IMR-90 (cell line): ENCODE measurements at regions not wholly inside any gene's neighbourhood (a gene's known extent, or its start where the extent isn't known, plus 50 kb on each side); places are given as distances from the start of the nearest gene placed in this dataset.

Experiments
- ATAC-seq: fragments of 200-7000 bp; cut with Tn5 transposase; 2 replicates; pipeline ENCODE4 v1.9.1; 2020; ENCODE audit warnings: low read depth, mild to moderate bottlenecking, moderate library complexity
- BruUV-seq: library from RNA; stranded (reverse); fragments of 400-500 nt; replicated peaks from 2 replicates; lab custom pipeline; 2021; lab: Mats Ljungman, UMichigan
- CTCF ChIA-PET: fragments of 300-600 bp; formaldehyde crosslinking; extraction: SDS; loops from one replicate; lab custom pipeline; 2021; ENCODE audit warnings: antibody characterized with exemption; lab: Yijun Ruan, JAX
- POLR2A ChIA-PET: fragments of 300-600 bp; sonication (Branson Sonifier 250); formaldehyde crosslinking; loops from one replicate; lab custom pipeline; 2022; ENCODE audit warnings: antibody characterized with exemption; ENCODE audit not compliant: unreplicated experiment; lab: Charles Lee
- DNase-seq: peaks from one replicate; pipeline ENCODE4 v3.0.0; 2013
- H2AFZ ChIP-seq: replicated peaks from 2 replicates; pipeline ENCODE3; 2013; ENCODE audit warnings: low read length, mild to moderate bottlenecking; ENCODE audit not compliant: poor library complexity
- H2AK5ac ChIP-seq: 2 replicates; pipeline ENCODE4 v1.6.1; 2013; ENCODE audit warnings: low read depth, low read length, inconsistent platforms
- H2AK9ac ChIP-seq: replicated peaks from 2 replicates; pipeline ENCODE3; 2013; ENCODE audit warnings: mild to moderate bottlenecking, low read depth, low read length, moderate library complexity; ENCODE audit not compliant: poor library complexity
- H2BK120ac ChIP-seq: 2 replicates; pipeline ENCODE4 v1.6.1; 2013; ENCODE audit warnings: low read depth, low read length, inconsistent platforms
- H2BK15ac ChIP-seq: 3 replicates; pipeline ENCODE4 v1.6.1; 2013; ENCODE audit warnings: low read depth, low read length, inconsistent platforms
- H2BK20ac ChIP-seq: 2 replicates; pipeline ENCODE4 v1.6.1; 2013; ENCODE audit warnings: low read depth, mild to moderate bottlenecking, inconsistent platforms, low read length, moderate library complexity
- H2BK5ac ChIP-seq: 2 replicates; pipeline ENCODE4 v1.6.1; 2013; ENCODE audit warnings: mild to moderate bottlenecking, low read depth, low read length, inconsistent platforms; ENCODE audit not compliant: poor library complexity, severe bottlenecking
- H3K14ac ChIP-seq: replicated peaks from 2 replicates; pipeline ENCODE4 v1.6.1; 2013; ENCODE audit warnings: low read depth, low read length, inconsistent platforms
- H3K18ac ChIP-seq: 2 replicates; pipeline ENCODE4 v1.6.1; 2013; ENCODE audit warnings: low read depth, low read length, control low read depth
- H3K23ac ChIP-seq: 2 replicates; pipeline ENCODE4 v1.6.1; 2013; ENCODE audit warnings: low read depth, low read length, inconsistent platforms
- H3K27ac ChIP-seq: 2 replicates; pipeline ENCODE4 v1.5.1; 2013; ENCODE audit warnings: mild to moderate bottlenecking, control low read depth, low read length; ENCODE audit not compliant: insufficient read depth
- H3K27me3 ChIP-seq: 2 replicates; pipeline ENCODE4 v1.6.1; 2013; ENCODE audit warnings: low read length; ENCODE audit not compliant: control insufficient read depth, insufficient read depth
- H3K36me3 ChIP-seq: 2 replicates; pipeline ENCODE4 v1.6.1; 2013; ENCODE audit warnings: low read length, mixed read lengths; ENCODE audit not compliant: control insufficient read depth, insufficient read depth
- H3K4ac ChIP-seq: 2 replicates; pipeline ENCODE4 v1.6.1; 2013; ENCODE audit warnings: low read depth, low read length, inconsistent platforms
- H3K4me1 ChIP-seq: 2 replicates; pipeline ENCODE4 v1.6.1; 2013; ENCODE audit warnings: low read length, mixed read lengths; ENCODE audit not compliant: control insufficient read depth, insufficient read depth
- H3K4me2 ChIP-seq: 2 replicates; pipeline ENCODE4 v1.6.1; 2013; ENCODE audit warnings: low read depth, mild to moderate bottlenecking, control low read depth, low read length, moderate library complexity
- H3K4me3 ChIP-seq: 2 replicates; pipeline ENCODE4 v1.5.1; 2013; ENCODE audit warnings: low read depth, mild to moderate bottlenecking, control low read depth, low read length, moderate library complexity; ENCODE audit not compliant: insufficient read depth
- H3K56ac ChIP-seq: 2 replicates; pipeline ENCODE4 v1.6.1; 2013; ENCODE audit warnings: low read length, inconsistent platforms; ENCODE audit not compliant: insufficient read depth; ENCODE audit errors: extremely low read depth
- H3K79me1 ChIP-seq, 2 experiments: 2 replicates each; pipeline ENCODE4 v1.6.1; 2013; ENCODE audit warnings: low read length in 2 of 2, inconsistent platforms in 1 of 2, low read depth in 1 of 2
- H3K9ac ChIP-seq: 2 replicates; pipeline ENCODE4 v1.6.1; 2013; ENCODE audit warnings: low read depth, low read length, control low read depth
- H3K9me1 ChIP-seq: 2 replicates; pipeline ENCODE4 v1.6.1; 2013; ENCODE audit warnings: low read length, inconsistent platforms; ENCODE audit not compliant: insufficient read depth
- H3K9me3 ChIP-seq: 2 replicates; pipeline ENCODE4 v1.6.1; 2013; ENCODE audit warnings: low read length; ENCODE audit not compliant: control insufficient read depth, insufficient read depth
- H4K20me1 ChIP-seq: 2 replicates; pipeline ENCODE4 v1.6.1; 2013; ENCODE audit warnings: low read length, inconsistent platforms; ENCODE audit not compliant: insufficient read depth
- H4K5ac ChIP-seq: 2 replicates; pipeline ENCODE4 v1.6.1; 2013; ENCODE audit warnings: mild to moderate bottlenecking, low read depth, low read length, control low read depth
- H4K8ac ChIP-seq, 2 experiments: 2 replicates each; pipeline ENCODE4 v1.6.1; 2013; ENCODE audit warnings: low read depth in 2 of 2, low read length in 2 of 2, control low read depth in 1 of 2, inconsistent platforms in 1 of 2
- H4K91ac ChIP-seq: 2 replicates; pipeline ENCODE4 v1.6.1; 2013; ENCODE audit warnings: low read depth, low read length, inconsistent platforms; ENCODE audit not compliant: insufficient read depth
- ELK1 ChIP-seq: fragments of 150-350 bp; IDR thresholded peaks from 2 replicates; pipeline ENCODE4 v1.6.1; 2016; ENCODE audit warnings: low read depth, mild to moderate bottlenecking, low read length, moderate library complexity, borderline replicate concordance
- FOS ChIP-seq: fragments of 150-350 bp; IDR thresholded peaks from 2 replicates; pipeline ENCODE4 v1.6.1; 2016; ENCODE audit warnings: low read depth, low read length
- MAFK ChIP-seq: IDR thresholded peaks from 2 replicates; pipeline ENCODE4 v1.6.1; 2012; ENCODE audit warnings: low read depth, low read length, improper control_type of control experiment
- MAZ ChIP-seq: IDR thresholded peaks from 2 replicates; pipeline ENCODE4 v1.6.1; 2012; ENCODE audit warnings: low read depth, mild to moderate bottlenecking, low read length, improper control_type of control experiment, moderate library complexity, borderline replicate concordance
- MXI1 ChIP-seq: IDR thresholded peaks from 2 replicates; pipeline ENCODE4 v1.6.1; 2012; ENCODE audit warnings: low read depth, mild to moderate bottlenecking, low read length, moderate library complexity, borderline replicate concordance
- POLR2A ChIP-seq: IDR thresholded peaks from 2 replicates; pipeline ENCODE4 v1.6.1; 2012; ENCODE audit warnings: mild to moderate bottlenecking, low read depth, low read length
- RAD21 ChIP-seq: IDR thresholded peaks from 2 replicates; pipeline ENCODE4 v1.6.1; 2012; ENCODE audit warnings: low read length, improper control_type of control experiment
- RFX5 ChIP-seq: IDR thresholded peaks from 2 replicates; pipeline ENCODE4 v1.8.0; 2012; ENCODE audit warnings: low read depth, mild to moderate bottlenecking, low read length, moderate library complexity
- SMC3 ChIP-seq: fragments of 150-350 bp; IDR thresholded peaks from 2 replicates; pipeline ENCODE4 v1.6.1; 2016; ENCODE audit warnings: low read depth, mild to moderate bottlenecking, antibody characterized with exemption, low read length, moderate library complexity
- whole genome bisulfite sequencing, 2 experiments: methylation state at CpG; one replicate each; pipeline versions ENCODE4 v1.1.5 to v1.1.7; 2013; ENCODE audit warnings: missing lambda C conversion rate in 2 of 2; ENCODE audit not compliant: insufficient read length in 1 of 2; ENCODE audit errors: extremely low coverage in 2 of 2; 5-methylcytosine and 5-hydroxymethylcytosine counted together
- dilution Hi-C: fragments of 300-500 bp; cut with HindIII; formaldehyde crosslinking; loops from one replicate; pipeline ENCODE4 v1.14.3; 2018; ENCODE audit warnings: low sequenced_read_pairs; ENCODE audit not compliant: unreplicated experiment
- in situ Hi-C: fragments of 300-500 bp; cut with MboI; formaldehyde crosslinking; loops from 3 replicates; pipeline ENCODE4 v1.14.3; 2019; ENCODE audit warnings: low sequenced_read_pairs, inconsistent platforms, mixed read lengths
- intact Hi-C: fragments of 100-400 bp; cut with micrococcal nuclease; formaldehyde crosslinking; loops from 2 replicates; pipeline ENCODE4 v1.10.0; 2022
- TF ChIP-seq, protein P1 (sequence below): conservative IDR thresholded peaks from 2 replicates; pipeline ENCODE4 v1.5.1; 2012; ENCODE audit warnings: mild to moderate bottlenecking, low read depth, low read length, improper control_type of control experiment

DNA sequence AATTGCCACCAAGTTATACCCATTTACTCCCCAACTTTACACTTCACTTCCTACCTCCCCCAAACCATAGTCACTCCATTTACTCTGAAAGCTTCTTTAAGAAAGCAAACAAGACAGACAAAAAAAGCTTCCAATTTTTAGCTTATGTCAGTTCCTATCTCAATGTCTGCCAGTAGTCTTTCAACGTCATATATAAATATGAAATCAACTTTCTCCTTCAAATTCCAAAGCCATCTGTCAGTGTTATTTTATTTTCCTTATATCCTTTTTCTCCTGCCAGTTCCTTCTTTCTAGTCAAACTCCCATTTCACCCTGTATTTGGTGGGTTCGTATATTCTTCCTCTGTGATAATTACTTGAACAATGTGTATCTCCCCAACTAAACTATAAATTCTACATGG, 85.8 kb upstream of the CMC1 start:
- no peaks in the 10 kb centered on the region for H3K9me1 ChIP-seq
- no peak overlapping the region for H2BK5ac ChIP-seq
- intact Hi-C loops: no loop called here
- no peak overlapping the region for H2AK9ac ChIP-seq
- H3K36me3 ChIP-seq: no peaks in the 10 kb centered on the region
- dilution Hi-C loops: no loop called here
- ChIA-PET POLR2A (no interaction called here), CTCF (no interaction called here)
- H4K8ac ChIP-seq: no peak overlapping the region
- WGBS, 2 experiments: no CpG with 5 or more reads among the region's 2 CpGs
- H3K4me2 ChIP-seq: no peak overlapping the region
- H3K27me3 ChIP-seq: no peaks in the 10 kb centered on the region
- no peak overlapping the region for H3K27ac ChIP-seq
- no peaks in the 10 kb centered on the region for H3K79me1 ChIP-seq
- H3K4ac ChIP-seq: no peak overlapping the region
- DNase-seq: no peak
- no peak overlapping the region for H2AK5ac ChIP-seq
- no peak overlapping the region for H3K18ac ChIP-seq
- no peak overlapping the region for H3K9ac ChIP-seq
- no peaks in the 10 kb centered on the region for H3K4me1 ChIP-seq
- TF ChIP-seq, protein P1, sequence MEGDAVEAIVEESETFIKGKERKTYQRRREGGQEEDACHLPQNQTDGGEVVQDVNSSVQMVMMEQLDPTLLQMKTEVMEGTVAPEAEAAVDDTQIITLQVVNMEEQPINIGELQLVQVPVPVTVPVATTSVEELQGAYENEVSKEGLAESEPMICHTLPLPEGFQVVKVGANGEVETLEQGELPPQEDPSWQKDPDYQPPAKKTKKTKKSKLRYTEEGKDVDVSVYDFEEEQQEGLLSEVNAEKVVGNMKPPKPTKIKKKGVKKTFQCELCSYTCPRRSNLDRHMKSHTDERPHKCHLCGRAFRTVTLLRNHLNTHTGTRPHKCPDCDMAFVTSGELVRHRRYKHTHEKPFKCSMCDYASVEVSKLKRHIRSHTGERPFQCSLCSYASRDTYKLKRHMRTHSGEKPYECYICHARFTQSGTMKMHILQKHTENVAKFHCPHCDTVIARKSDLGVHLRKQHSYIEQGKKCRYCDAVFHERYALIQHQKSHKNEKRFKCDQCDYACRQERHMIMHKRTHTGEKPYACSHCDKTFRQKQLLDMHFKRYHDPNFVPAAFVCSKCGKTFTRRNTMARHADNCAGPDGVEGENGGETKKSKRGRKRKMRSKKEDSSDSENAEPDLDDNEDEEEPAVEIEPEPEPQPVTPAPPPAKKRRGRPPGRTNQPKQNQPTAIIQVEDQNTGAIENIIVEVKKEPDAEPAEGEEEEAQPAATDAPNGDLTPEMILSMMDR: no peak
- TF ChIP-seq SMC3 (no peak), MAFK (no peak), MAZ (no peak), RAD21 (no peak), RFX5 (no peak), POLR2A (no peak), FOS (no peak), MXI1 (no peak), ELK1 (no peak)
- H3K9me3 ChIP-seq: no peaks in the 10 kb centered on the region
- in situ Hi-C loops: no loop called here
- H2BK20ac ChIP-seq: no peak overlapping the region
- no peak overlapping the region for H3K14ac ChIP-seq
- no peaks in the 10 kb centered on the region for H4K20me1 ChIP-seq
- ATAC-seq: no peak
- no TSS peak for BruUV-seq
- no peak overlapping the region for H2BK120ac ChIP-seq
- H2BK15ac ChIP-seq: no peak overlapping the region
- H2AFZ ChIP-seq: no peak overlapping the region
- no peak overlapping the region for H3K4me3 ChIP-seq
- H4K91ac ChIP-seq: no peak overlapping the region
- no peak overlapping the region for H3K56ac ChIP-seq
- no peak overlapping the region for H4K5ac ChIP-seq
- no peak overlapping the region for H3K23ac ChIP-seq
